WERI-Rb-1 (cell line): ENCODE measurements at regions not wholly inside any gene's neighbourhood (a gene's known extent, or its start where the extent isn't known, plus 50 kb on each side); places are given as distances from the start of the nearest gene placed in this dataset.

Experiments used
- DNase-seq: peaks from one replicate; pipeline ENCODE4 v3.0.0-alpha.2; 2020
- H3K27ac ChIP-seq: fragments of 250-450 bp; sonication (Bioruptor Pico); 2 replicates; pipeline ENCODE4 v1.5.1; 2020; ENCODE audit warnings: mild to moderate bottlenecking, moderate library complexity
- H3K27me3 ChIP-seq: fragments of 250-450 bp; sonication (Bioruptor Pico); 2 replicates; pipeline ENCODE4 v1.5.1; 2021; ENCODE audit warnings: mild to moderate bottlenecking, low read depth, moderate library complexity; ENCODE audit not compliant: insufficient read depth, severe bottlenecking
- H3K36me3 ChIP-seq: fragments of 250-450 bp; sonication (Bioruptor Pico); 2 replicates; pipeline ENCODE4 v1.5.1; 2020; ENCODE audit warnings: mild to moderate bottlenecking, moderate library complexity
- H3K4me3 ChIP-seq: 2 replicates; pipeline ENCODE4 v1.5.1; 2011; ENCODE audit warnings: low read depth, mild to moderate bottlenecking, control low read depth, low read length
- H3K9me3 ChIP-seq: fragments of 250-450 bp; sonication (Bioruptor Pico); 2 replicates; pipeline ENCODE4 v1.5.1; 2021; ENCODE audit warnings: mild to moderate bottlenecking, moderate library complexity; ENCODE audit not compliant: severe bottlenecking
- TF ChIP-seq, protein P1 (sequence below): IDR thresholded peaks from 2 replicates; pipeline ENCODE4 v1.5.1; 2011; ENCODE audit warnings: low read depth, mild to moderate bottlenecking, control low read depth, inconsistent platforms, low read length

DNA sequence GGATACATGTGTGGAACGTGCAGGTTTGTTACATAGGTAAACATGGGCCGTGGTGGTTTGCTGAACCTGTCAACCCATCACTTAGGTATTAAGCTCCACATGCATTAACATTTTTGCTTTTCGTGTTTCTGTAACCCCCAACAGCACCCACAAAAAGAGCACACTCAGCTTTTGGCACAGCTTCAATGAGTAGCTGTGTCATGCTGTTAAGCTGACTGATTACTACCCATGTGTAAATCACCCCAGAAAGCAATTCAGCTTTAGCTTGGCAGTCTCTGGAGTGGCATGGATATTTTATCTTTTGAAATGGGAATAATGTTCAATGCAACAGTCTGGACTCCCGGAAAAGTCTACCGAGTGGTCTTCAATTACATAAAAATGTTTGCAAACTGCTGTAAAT is 734.3 kb downstream of the STIM2 start:
- no peak overlapping the region for H3K27ac ChIP-seq
- TF ChIP-seq, protein P1, sequence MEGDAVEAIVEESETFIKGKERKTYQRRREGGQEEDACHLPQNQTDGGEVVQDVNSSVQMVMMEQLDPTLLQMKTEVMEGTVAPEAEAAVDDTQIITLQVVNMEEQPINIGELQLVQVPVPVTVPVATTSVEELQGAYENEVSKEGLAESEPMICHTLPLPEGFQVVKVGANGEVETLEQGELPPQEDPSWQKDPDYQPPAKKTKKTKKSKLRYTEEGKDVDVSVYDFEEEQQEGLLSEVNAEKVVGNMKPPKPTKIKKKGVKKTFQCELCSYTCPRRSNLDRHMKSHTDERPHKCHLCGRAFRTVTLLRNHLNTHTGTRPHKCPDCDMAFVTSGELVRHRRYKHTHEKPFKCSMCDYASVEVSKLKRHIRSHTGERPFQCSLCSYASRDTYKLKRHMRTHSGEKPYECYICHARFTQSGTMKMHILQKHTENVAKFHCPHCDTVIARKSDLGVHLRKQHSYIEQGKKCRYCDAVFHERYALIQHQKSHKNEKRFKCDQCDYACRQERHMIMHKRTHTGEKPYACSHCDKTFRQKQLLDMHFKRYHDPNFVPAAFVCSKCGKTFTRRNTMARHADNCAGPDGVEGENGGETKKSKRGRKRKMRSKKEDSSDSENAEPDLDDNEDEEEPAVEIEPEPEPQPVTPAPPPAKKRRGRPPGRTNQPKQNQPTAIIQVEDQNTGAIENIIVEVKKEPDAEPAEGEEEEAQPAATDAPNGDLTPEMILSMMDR, result no peak

DNA sequence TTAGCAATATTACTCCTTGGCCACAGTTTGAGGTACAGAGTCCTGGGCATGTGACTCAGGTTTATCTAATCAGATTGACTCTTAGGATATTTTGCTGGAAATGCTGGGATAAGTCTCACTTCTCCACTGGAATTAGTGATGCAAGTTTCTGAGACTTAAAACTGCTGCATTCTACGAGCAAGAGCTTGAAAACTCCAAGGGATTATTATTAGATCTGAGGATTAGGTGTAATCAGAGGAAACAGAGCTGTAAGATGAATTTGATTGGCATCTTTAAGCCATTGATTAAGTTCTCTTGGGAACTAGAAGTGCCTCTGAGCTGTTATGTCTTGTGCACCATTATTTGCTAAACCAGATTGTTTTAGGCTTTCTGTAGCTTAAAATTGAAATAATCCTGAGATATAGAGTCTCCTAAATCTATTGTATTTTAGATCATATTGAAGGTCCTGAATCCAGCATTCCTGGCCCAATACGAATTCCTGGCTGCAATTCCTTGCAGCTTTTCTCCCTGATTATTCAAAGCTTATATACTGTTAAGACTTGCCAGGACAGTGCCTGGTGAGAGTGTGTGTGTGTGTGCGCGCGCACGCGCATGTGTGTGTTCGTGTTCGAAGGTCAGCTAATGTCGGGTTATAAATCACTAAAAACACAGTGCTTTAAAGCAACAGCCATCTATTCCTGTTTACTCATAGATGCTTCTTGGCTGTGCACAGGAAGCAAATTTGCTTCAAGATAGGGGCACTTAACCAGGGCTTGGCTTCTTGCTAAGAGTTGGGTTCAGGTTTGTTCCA is 735.1 kb downstream of the STIM2 start:
- no peaks in the 10 kb centered on the region for H3K36me3 ChIP-seq
- DNase-seq, result no peak
- H3K27me3 ChIP-seq, result no peaks in the 10 kb centered on the region
- no peak overlapping the region for H3K4me3 ChIP-seq
- H3K27ac ChIP-seq, result no peak overlapping the region
- TF ChIP-seq, protein P1, result no peak
- no peaks in the 10 kb centered on the region for H3K9me3 ChIP-seq

More for the DNA sequence above, 734.3 kb downstream of the STIM2 start:
- H3K36me3 ChIP-seq, result no peaks in the 10 kb centered on the region
- H3K9me3 ChIP-seq, result no peaks in the 10 kb centered on the region
- H3K27me3 ChIP-seq, result no peaks in the 10 kb centered on the region
- no peak for DNase-seq
- H3K4me3 ChIP-seq, result no peak overlapping the region

DNA sequence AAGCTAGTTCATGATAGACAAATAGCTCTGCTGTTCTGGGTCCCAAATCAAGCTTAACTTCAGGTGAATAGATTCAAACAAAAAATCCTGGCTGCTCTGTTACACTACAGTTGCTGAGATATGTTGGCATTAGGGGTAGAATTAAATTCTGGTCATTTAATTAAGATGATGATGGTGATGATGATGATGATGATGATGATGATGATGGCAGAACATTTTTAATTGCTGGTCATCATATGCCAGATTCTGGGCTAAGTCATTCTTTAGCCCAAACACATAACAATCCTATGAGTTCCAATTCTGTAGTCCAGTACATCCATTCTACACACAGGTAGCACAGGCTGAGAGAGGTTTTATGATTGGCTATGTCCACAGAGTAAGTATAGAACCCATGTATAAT is 741.5 kb downstream of the STIM2 start:
- Histone ChIP-seq H3K9me3 (no peaks in the 10 kb centered on the region), H3K27me3 (no peaks in the 10 kb centered on the region), H3K36me3 (no peaks in the 10 kb centered on the region), H3K27ac (no peak overlapping the region), H3K4me3 (no peak overlapping the region)
- no peak for DNase-seq
- TF ChIP-seq, protein P1, result no peak

DNA sequence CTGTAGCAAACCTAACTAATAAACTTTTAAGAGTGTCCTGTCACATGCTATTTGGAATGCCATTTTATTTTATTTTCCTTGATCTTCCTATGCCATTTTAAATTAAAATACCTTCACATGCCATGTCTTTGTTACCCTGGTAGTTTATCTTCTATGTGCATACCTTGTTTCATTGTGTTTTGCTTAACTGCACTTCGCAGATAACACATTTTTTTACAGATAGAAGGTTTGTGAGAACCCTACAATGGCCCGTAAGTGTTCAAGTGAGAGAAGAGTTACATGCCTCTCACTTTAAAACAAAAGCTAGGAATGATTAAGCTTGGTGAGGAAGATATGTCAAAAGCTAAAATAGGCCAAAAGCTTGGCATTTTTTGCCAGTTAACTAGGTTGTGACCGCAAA is 744.1 kb downstream of the STIM2 start:
- DNase-seq, result no peak
- no peaks in the 10 kb centered on the region for H3K36me3 ChIP-seq
- H3K27me3 ChIP-seq, result no peaks in the 10 kb centered on the region
- H3K9me3 ChIP-seq, result no peaks in the 10 kb centered on the region
- TF ChIP-seq, protein P1, result no peak
- no peak overlapping the region for H3K4me3 ChIP-seq
- no peak overlapping the region for H3K27ac ChIP-seq

DNA sequence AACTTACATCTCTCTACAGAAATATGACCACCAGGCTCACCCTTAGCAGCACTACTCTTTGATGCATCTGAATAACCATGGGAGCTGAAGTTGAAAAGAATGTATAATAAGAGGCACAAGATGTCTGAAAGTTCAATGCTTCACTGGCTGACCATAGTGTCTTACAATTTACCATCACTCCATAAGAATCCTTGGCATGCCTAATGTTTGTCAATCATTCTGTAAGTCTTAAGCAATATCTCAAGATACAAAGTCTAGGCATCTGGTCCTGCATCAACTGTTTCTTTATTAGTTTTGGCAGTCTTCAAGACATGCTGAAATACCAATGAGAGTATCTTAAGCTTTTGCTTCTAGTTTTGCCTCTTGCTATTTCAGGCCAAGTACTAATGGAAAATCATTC is 755.5 kb downstream of the STIM2 start:
- no peak for DNase-seq
- TF ChIP-seq, protein P1, result no peak
- Histone ChIP-seq H3K27ac (no peak overlapping the region), H3K27me3 (no peaks in the 10 kb centered on the region), H3K9me3 (no peaks in the 10 kb centered on the region), H3K36me3 (no peaks in the 10 kb centered on the region), H3K4me3 (no peak overlapping the region)

DNA sequence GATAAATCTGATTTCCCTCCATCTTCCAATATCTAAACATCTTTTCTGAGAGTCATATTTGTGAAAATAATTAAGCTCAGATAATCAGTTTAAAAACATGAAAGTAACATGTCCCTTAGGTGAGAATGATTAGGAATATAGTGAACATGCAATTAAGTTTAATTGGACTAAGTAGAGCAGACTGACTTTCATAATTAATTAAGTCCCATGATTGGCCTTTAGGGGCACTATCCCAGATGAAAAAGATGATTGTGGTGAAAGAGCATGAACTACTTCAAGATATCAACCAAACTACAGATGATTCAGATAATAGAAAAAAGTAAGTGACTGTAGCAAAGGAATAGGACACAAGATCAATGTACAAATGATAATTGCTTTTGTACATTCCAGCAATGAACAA is 758.8 kb downstream of the STIM2 start:
- no peaks in the 10 kb centered on the region for H3K9me3 ChIP-seq
- H3K27me3 ChIP-seq, result no peaks in the 10 kb centered on the region
- TF ChIP-seq, protein P1, result no peak
- H3K36me3 ChIP-seq, result no peaks in the 10 kb centered on the region
- no peak overlapping the region for H3K27ac ChIP-seq
- DNase-seq, result no peak
- no peak overlapping the region for H3K4me3 ChIP-seq
